ENCODE measurements at regions not wholly inside any gene's neighbourhood (a gene's known extent, or its start where the extent isn't known, plus 50 kb on each side); places are given as distances from the start of the nearest gene placed in this dataset.
"Not testable (repeated sequence)": the region's sequence is repeated elsewhere in the genome, so short reads cannot be mapped to it uniquely, and the experiment has no call there.

DNA sequence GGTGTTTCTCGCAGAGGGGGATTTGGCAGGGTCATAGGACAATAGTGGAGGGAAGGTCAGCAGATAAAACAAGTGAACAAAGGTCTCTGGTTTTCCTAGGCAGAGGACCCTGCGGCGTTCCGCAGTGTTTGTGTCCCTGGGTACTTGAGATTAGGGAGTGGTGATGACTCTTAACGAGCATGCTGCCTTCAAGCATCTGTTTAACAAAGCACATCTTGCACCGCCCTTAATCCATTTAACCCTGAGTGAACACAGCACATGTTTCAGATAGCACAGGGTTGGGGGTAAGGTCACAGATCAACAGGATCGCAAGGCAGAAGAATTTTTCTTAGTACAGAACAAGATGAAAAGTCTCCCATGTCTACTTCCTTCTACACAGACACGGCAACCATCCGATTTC is 75.6 kb upstream of the SOD1 start:
- DNase-seq; H3K36me3 Mint-ChIP-seq (ENCODE audit: low read depth); H3K27ac Mint-ChIP-seq; intact Hi-C loops (cut with micrococcal nuclease); H3K4me1 Mint-ChIP-seq; H3K4me3 Mint-ChIP-seq; H3K9me3 Mint-ChIP-seq: not testable (repeated sequence)
- H3K27me3 Mint-ChIP-seq = peaks cover 15% of the 10 kb centered on the region

DNA sequence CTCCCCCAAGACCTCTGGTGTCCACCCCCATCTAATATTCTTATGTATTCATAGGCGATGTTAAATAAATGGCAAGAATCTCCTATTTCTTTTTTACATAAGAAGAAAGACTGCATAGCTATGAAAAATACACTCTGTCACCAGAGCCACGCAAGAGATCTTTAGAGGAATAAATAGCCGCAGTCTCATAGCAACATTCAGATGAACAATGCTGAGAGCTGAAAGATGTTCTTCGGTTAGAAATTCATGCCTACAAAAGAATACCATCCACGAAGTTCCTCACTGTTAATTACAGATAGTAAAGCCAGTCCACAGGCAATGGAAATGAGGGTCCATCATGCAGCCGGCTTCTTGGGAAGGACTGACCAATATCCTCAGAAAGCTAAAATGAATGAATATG is 76.0 kb upstream of the SOD1 start:
- intact Hi-C loops (cut with micrococcal nuclease) = no loop called here

DNA sequence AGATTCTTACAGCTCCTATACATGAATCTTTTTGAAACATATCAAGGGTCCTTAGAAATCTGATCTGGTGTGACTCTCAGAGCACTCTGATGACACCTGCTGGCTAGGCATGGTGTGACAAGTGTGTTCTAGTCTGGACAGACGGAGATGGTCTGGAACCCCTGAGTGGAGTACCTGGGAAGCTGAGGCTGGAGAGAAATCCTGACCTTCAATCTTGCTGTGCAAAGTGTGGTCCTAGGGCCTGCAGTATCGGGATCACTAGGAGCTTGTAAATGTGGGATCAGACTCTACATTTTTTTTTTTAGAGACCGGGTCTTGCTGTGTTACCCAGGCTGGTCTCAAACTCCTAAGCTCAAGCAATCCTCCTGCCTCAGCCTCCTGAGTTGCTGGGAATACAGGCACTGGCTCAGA is 78.6 kb upstream of the SOD1 start:
- H3K4me1 Mint-ChIP-seq = peaks cover 5% of the 10 kb centered on the region
- peak; percentile 93 for DNase-seq
- intact Hi-C loops (cut with micrococcal nuclease) = loop anchor here (1.0 kb wide), 2 partner anchors 383 to 483 kb away; no protein-coding TSS in a partner anchor
- H3K36me3 Mint-ChIP-seq (ENCODE audit: low read depth) = no peaks in the 10 kb centered on the region
- no peak overlapping the region for H3K4me3 Mint-ChIP-seq
- no peak overlapping the region for H3K27ac Mint-ChIP-seq
- H3K9me3 Mint-ChIP-seq = no peaks in the 10 kb centered on the region
- H3K27me3 Mint-ChIP-seq = peaks cover 26% of the 10 kb centered on the region

More for the DNA sequence above, 76.0 kb upstream of the SOD1 start:
- Mint-ChIP-seq H3K9me3 (no peaks in the 10 kb centered on the region), H3K4me1 (no peaks in the 10 kb centered on the region), H3K36me3 (ENCODE audit: low read depth) (no peaks in the 10 kb centered on the region), H3K27ac (no peak overlapping the region), H3K4me3 (no peak overlapping the region), H3K27me3 (peaks cover 18% of the 10 kb centered on the region)
- no peak for DNase-seq

DNA sequence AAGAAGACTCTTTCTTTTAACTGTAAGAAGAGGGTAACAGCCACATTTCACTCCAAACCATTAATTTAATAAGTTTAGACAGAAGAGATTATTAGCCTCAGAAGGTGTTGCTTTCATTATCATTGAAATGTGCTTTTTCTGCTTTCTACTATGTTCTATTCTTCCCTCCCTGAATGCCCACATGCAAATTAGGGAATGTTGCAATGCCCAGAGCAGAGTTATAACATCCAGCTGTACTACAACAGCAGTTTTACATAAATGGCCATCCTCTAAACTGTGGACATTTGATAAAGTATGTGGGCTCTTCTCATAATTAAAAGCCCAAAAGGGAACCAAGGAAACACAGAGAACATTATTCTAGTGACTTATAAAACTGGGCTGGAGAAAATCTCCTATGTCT is 82.2 kb upstream of the SOD1 start:
- DNase-seq = no peak
- intact Hi-C loops (cut with micrococcal nuclease) = no loop called here
- Mint-ChIP-seq H3K27ac (no peak overlapping the region), H3K36me3 (ENCODE audit: low read depth) (no peaks in the 10 kb centered on the region), H3K9me3 (no peaks in the 10 kb centered on the region), H3K27me3 (peaks cover 32% of the 10 kb centered on the region), H3K4me1 (peaks cover 5% of the 10 kb centered on the region), H3K4me3 (no peak overlapping the region)

DNA sequence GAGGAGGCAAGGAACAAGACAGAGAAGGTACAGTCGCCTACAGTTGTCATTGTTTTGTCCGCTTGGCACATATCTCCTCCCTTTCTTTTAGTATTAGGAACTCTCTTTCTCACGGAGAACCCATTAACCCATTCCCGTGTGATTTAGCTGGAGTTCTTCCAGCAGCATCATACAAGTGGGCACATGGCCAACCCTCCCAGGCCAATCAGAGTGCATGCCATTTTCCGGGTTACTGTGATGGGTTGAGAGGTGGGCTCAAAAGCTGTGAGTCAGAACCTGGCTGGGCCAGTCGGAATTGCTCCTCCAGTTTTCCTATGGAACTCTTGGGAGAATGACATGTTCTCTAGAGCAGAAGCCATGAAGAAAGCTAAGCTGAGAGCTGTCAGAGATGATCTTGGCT is 83.1 kb upstream of the SOD1 start:
- no peaks in the 10 kb centered on the region for H3K36me3 Mint-ChIP-seq (ENCODE audit: low read depth)
- peaks cover 35% of the 10 kb centered on the region for H3K27me3 Mint-ChIP-seq
- DNase-seq = no peak
- peaks cover 5% of the 10 kb centered on the region for H3K4me1 Mint-ChIP-seq
- no peak overlapping the region for H3K27ac Mint-ChIP-seq
- intact Hi-C loops (cut with micrococcal nuclease) = no loop called here
- no peak overlapping the region for H3K4me3 Mint-ChIP-seq
- H3K9me3 Mint-ChIP-seq = no peaks in the 10 kb centered on the region

DNA sequence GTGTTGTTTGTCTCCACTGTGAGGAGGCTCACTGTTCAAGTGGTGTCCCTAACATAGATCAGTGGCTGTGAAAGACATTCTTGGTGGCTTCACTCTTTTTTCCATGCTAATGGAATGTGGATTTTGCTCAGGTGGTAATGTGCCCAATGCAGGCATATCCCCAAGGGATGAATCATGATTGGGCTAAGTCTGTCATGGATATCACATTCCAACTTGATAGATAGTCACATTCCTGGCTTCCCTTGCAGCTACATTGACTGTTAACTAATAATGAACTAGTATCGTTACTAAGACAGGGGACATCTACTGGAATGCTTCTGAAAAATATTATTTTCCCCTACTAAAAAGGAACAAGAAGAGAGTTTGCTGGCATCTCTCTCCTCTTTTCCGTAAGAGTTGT is 86.3 kb upstream of the SOD1 start:
- DNase-seq = no peak
- Mint-ChIP-seq H3K4me1 (peaks cover 5% of the 10 kb centered on the region), H3K27me3 (peaks cover 23% of the 10 kb centered on the region), H3K9me3 (no peaks in the 10 kb centered on the region), H3K4me3 (no peak overlapping the region), H3K36me3 (ENCODE audit: low read depth) (no peaks in the 10 kb centered on the region), H3K27ac (no peak overlapping the region)
- intact Hi-C loops (cut with micrococcal nuclease) = no loop called here

DNA sequence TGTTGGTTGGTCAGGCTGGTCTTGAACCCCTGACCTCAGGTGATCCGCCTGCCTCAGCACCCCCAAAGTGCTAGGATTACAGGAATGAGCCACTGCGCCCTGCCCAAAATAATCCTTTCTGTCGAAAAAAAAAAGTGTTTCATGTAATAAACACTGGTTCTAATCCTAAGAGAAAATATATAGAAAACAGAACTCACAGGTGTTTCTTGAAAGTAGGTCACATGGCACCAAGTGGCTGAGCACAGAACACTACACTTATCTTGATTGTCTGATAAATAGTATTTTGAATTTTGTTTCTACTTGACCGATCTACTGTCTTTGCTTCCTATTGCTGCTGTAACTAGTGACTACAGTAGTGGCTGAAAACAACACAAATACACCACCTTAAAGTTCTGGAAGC is 87.6 kb upstream of the SOD1 start:
- no peak for DNase-seq
- H3K9me3 Mint-ChIP-seq = no peaks in the 10 kb centered on the region
- no peaks in the 10 kb centered on the region for H3K36me3 Mint-ChIP-seq (ENCODE audit: low read depth)
- peaks cover 16% of the 10 kb centered on the region for H3K27me3 Mint-ChIP-seq
- intact Hi-C loops (cut with micrococcal nuclease) = no loop called here
- no peak overlapping the region for H3K27ac Mint-ChIP-seq
- no peak overlapping the region for H3K4me3 Mint-ChIP-seq
- peaks cover 1% of the 10 kb centered on the region for H3K4me1 Mint-ChIP-seq

DNA sequence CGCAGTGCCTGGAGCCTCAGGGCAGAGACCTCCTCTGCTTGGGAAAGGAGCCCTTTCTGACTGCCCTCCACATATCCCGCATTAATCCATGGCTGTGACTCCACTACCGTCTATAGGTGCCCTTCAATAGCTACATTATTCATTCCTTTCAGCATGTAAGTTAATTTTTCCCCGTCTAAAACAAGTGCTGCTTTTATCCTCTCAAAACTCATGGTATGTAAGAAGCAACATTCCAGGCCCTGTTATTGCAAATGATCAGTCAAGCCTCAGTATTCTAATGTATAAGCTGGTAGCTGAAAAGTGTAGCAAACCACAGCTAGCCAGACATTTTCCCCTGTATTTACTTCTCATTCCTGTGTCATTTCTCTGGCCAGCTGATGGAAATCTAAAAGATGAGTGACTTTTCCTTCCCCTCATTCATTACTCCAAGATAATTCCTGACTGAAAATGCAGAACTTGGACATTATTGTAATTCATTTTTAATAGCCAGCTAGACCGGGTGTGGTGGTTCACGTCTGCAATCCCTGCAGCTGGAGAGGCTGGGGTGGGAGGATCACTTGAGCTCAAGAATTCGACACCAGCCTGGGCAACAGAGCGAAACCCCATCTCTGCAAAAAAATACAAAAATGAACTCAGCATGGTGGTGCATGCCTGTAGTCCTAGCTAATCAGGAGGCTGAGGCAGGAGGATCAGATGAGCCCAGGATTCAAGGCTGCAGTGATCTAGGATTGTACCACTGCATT is 88.5 kb upstream of the SOD1 start:
- DNase-seq = no peak
- peaks cover 12% of the 10 kb centered on the region for H3K27me3 Mint-ChIP-seq
- no peak overlapping the region for H3K27ac Mint-ChIP-seq
- intact Hi-C loops (cut with micrococcal nuclease) = no loop called here
- no peak overlapping the region for H3K4me3 Mint-ChIP-seq
- H3K9me3 Mint-ChIP-seq = no peaks in the 10 kb centered on the region
- no peaks in the 10 kb centered on the region for H3K4me1 Mint-ChIP-seq
- no peaks in the 10 kb centered on the region for H3K36me3 Mint-ChIP-seq (ENCODE audit: low read depth)

DNA sequence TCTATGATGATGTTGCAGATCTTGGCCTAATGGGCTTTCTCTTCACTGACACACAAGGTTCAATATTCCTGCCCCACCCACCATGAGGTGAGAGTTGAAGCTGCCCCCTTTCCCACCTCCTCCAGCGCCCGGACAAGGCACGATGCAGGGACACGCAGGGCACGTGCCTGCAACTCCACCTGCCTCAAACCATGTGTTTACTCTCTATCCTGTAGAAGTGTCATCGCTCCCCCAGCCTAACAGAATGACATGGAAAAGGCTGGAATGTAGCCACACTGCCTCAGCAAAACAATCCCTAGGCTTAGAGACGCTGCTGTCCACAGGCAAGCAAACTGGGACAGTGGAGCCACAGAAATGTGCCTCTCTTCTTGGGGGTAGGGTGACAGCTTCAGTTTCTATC is 92.9 kb upstream of the SOD1 start:
- Mint-ChIP-seq H3K27ac (no peak overlapping the region), H3K27me3 (peaks cover 4% of the 10 kb centered on the region), H3K4me1 (no peaks in the 10 kb centered on the region), H3K36me3 (ENCODE audit: low read depth) (no peaks in the 10 kb centered on the region), H3K4me3 (no peak overlapping the region), H3K9me3 (no peaks in the 10 kb centered on the region)
- intact Hi-C loops (cut with micrococcal nuclease) = no loop called here
- DNase-seq = no peak

DNA sequence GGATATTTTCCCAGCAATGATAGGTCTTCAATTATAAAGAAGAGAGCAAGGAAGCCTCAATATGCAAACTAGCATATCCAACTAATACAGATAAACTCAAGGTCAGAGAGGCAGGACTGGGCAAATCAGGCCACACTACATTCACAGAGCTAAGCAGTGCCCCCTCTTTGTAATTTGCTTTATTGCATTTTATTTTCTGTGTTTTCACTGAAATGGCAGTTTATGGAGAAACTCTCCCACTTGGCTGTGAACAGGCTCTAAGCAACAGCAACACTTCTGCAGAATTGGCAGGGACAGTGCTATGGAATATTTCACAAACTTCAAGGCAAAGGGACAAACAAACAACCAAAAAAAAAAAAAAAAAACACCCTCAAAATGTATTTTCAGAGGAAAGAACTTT is 93.4 kb upstream of the SOD1 start:
- Mint-ChIP-seq H3K27ac (no peak overlapping the region), H3K9me3 (no peaks in the 10 kb centered on the region), H3K36me3 (ENCODE audit: low read depth) (no peaks in the 10 kb centered on the region), H3K27me3 (peaks cover 1% of the 10 kb centered on the region), H3K4me3 (no peak overlapping the region), H3K4me1 (no peaks in the 10 kb centered on the region)
- no peak for DNase-seq
- intact Hi-C loops (cut with micrococcal nuclease) = no loop called here

DNA sequence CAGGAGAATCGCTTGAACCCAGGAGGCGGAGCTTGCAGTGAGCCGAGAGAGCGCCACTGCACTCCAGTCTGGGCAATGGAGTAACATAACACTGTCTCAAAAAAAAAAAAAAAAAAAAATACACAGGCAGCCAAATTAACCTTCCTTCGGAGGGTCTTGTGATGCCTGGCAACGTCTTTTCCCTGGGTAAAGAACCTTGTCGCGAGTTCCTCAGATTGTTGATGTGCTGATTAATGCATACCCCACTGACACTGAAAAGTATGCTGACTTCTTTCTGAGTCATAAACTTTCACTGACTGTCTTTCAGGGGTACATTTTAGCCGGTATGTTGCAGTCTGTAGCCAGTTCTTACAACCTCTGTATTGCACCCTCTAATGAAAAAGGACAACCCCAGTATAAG is 95.1 kb upstream of the SOD1 start:
- Mint-ChIP-seq H3K27ac (no peak overlapping the region), H3K36me3 (ENCODE audit: low read depth) (no peaks in the 10 kb centered on the region), H3K4me3 (no peak overlapping the region), H3K27me3 (peaks cover 3% of the 10 kb centered on the region), H3K4me1 (peaks cover 8% of the 10 kb centered on the region), H3K9me3 (no peaks in the 10 kb centered on the region)
- DNase-seq = no peak
- intact Hi-C loops (cut with micrococcal nuclease) = no loop called here

DNA sequence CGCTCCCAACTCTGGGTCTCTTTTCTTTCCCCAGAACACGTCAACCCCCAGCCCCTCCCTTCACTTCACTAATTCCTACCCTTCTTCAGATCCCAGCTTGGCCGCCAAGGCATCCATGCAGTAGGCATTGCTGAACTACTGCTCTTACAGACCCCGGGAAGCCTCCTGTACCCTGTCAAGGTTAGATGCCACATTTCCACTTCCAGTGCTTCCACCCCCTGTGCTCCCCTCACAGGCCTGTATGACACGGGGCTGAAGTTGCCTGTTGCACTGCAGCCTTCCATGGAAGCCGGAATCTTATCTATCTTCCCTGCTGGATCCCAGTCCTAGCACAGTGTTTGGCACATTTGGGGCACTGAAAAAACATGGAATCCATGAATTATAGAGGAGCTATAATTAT is 99.0 kb upstream of the SOD1 start:
- H3K4me1 Mint-ChIP-seq = peaks cover 22% of the 10 kb centered on the region
- H3K27ac Mint-ChIP-seq = peak overlapping the region; percentile 45
- no peak for DNase-seq
- H3K36me3 Mint-ChIP-seq (ENCODE audit: low read depth) = peaks cover 4% of the 10 kb centered on the region
- no peaks in the 10 kb centered on the region for H3K9me3 Mint-ChIP-seq
- intact Hi-C loops (cut with micrococcal nuclease) = no loop called here
- peak overlapping the region; percentile 88 for H3K4me3 Mint-ChIP-seq
- peaks cover 25% of the 10 kb centered on the region for H3K27me3 Mint-ChIP-seq

DNA sequence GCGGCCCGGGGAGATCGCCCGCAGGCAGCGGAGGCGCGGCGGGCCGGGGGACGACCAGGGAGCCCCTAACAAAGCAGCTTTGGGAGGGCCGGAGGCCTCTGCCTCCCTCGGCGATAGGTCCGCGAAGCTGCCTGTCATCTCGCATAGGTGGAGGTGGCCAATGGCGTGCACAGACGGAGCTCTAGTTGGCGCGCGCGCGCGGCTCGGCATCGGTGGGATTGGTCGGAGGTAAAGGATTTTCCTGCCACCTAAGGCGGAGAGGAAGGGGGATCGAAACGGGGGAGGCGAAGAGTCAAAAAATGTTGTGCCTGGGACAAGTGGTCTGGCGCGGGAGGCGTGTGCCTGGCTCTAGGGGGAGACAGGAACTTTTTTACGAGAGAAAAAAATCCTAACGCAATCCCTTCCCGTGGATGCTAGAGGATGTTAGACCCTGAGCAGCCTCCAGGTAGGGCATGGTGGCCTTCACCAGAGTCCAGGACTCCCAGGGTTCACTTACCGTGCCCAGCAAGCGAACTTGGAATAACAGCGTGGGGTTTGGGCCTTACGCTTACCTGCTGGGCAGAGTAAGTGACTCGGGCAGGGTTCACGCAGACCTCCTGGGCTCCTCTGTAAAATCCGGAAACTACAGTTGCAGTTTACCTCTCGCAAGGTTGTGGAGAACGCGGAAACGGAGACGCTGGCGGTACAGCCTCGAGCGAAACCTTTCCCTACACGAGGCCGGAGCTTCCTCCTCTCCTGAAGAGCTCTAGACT is 99.9 kb upstream of the SOD1 start:
- DNase-seq = peak; percentile 98
- H3K36me3 Mint-ChIP-seq (ENCODE audit: low read depth) = peaks cover 4% of the 10 kb centered on the region
- peak overlapping the region; percentile 88 for H3K4me3 Mint-ChIP-seq
- peaks cover 30% of the 10 kb centered on the region for H3K27me3 Mint-ChIP-seq
- intact Hi-C loops (cut with micrococcal nuclease) = loop anchor here (2.0 to 10.0 kb wide), 3 partner anchors 133 to 427 kb away; no protein-coding TSS in a partner anchor
- no peaks in the 10 kb centered on the region for H3K9me3 Mint-ChIP-seq
- peak overlapping the region; percentile 67 for H3K27ac Mint-ChIP-seq
- H3K4me1 Mint-ChIP-seq = peaks cover 32% of the 10 kb centered on the region

DNA sequence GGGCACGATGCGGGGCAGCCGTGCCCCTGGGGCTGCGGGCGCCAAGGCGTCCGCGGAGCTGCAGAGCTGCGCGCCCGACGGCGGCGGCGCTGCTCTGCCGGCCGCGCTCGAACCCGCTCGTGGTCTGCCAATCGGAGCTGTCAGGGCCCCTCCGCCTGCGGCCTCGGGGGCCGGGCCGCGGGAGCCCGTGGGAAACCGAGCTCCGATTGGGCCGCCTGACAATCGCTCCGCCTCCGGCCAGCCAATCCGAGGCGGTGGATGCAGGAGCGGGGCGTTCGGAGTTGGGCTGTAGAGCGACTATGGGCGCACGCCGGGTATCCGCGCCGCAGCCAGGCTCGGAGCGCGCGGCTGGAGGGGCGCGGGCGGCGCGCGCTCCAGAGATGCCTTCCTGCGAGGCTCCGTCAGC is 100.5 kb upstream of the SOD1 start:
- no peaks in the 10 kb centered on the region for H3K9me3 Mint-ChIP-seq
- H3K27ac Mint-ChIP-seq = no peak overlapping the region

More for the DNA sequence above, 100.5 kb upstream of the SOD1 start:
- H3K27me3 Mint-ChIP-seq = peaks cover 30% of the 10 kb centered on the region
- H3K4me3 Mint-ChIP-seq = peak overlapping the region; percentile 88
- peaks cover 4% of the 10 kb centered on the region for H3K36me3 Mint-ChIP-seq (ENCODE audit: low read depth)
- intact Hi-C loops (cut with micrococcal nuclease) = loop anchor here (2.0 to 10.0 kb wide), 3 partner anchors 132 to 427 kb away; no protein-coding TSS in a partner anchor
- peak; percentile 98 for DNase-seq
- H3K4me1 Mint-ChIP-seq = peaks cover 37% of the 10 kb centered on the region

Data from activated CD4-positive, alpha-beta T cell treated with anti-CD3 and anti-CD28 coated beads, Interleukin-2, amount 10 ng/mL, durations not matched to agents 24 days and 14 days (primary cell).